ENCODE measurements at regions not wholly inside any gene's neighbourhood (a gene's known extent, or its start where the extent isn't known, plus 50 kb on each side); places are given as distances from the start of the nearest gene placed in this dataset.

DNA sequence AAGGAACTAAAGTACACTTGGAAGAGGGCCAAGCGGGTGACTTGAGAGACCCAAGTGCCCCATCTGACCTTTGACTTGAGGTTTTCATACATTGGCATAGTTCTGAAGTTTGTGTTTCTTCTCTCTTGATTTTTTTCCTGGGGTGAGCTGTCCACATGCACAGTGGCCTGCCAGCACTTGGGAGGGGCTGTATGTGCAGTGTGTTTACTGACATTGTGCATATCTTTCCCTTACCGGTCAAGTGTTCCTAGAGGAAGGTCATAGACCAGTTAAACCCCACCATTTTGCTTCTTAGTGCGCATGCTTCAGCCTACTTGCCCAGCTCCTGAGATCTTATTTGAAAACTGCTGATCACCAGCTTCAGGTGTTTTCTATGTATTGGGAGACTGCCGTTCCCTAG lies 435.2 kb upstream of the KAZN start:
- TF ChIP-seq CTCF (IDR thresholded peaks at IDR 0.05; ENCODE audit: low read depth, low read length, poor library complexity, severe bottlenecking) (no peak), EZH2phosphoT487 (IDR thresholded peaks at IDR 0.05; ENCODE audit: borderline replicate concordance, low read length) (no peak)

Data from DOHH2 (cell line).